Stimulated activated CD4-positive, alpha-beta T cell treated with anti-CD3 and anti-CD28 coated beads, Interleukin-4, amount 100 ng/mL, for 1 hour (primary cell): ENCODE measurements at regions not wholly inside any gene's neighbourhood (a gene's known extent, or its start where the extent isn't known, plus 50 kb on each side); places are given as distances from the start of the nearest gene placed in this dataset.
"Not testable (repeated sequence)": the region's sequence is repeated elsewhere in the genome, so short reads cannot be mapped to it uniquely, and the experiment has no call there.

Source experiments
- DNase-seq: peaks from one replicate; pipeline ENCODE4 v3.0.0-alpha.2; 2020

GRCh38 chr12:34198924-34199323 is 176.6 kb downstream of the ALG10 start:
- no peak for DNase-seq

- DNase-seq, result no peak
Observed at GRCh38 chr12:34203866-34204620, 181.7 kb downstream of the ALG10 start.

GRCh38 chr12:34204830-34205285 is 182.6 kb downstream of the ALG10 start:
- DNase-seq, result no peak

GRCh38 chr12:34205401-34205800 is 183.1 kb downstream of the ALG10 start:
- DNase-seq, result no peak

- no peak for DNase-seq
Observed at GRCh38 chr12:34206061-34206785, 183.9 kb downstream of the ALG10 start.

GRCh38 chr12:34207858-34208257 is 185.6 kb downstream of the ALG10 start:
- no peak for DNase-seq

GRCh38 chr12:34208331-34209258 is 186.3 kb downstream of the ALG10 start:
- no peak for DNase-seq

GRCh38 chr12:34209259-34209835 is 187.1 kb downstream of the ALG10 start:
- no peak for DNase-seq

- DNase-seq, result no peak
Observed at GRCh38 chr12:34210183-34210582, 187.9 kb downstream of the ALG10 start.

GRCh38 chr12:34210689-34211530 is 188.6 kb downstream of the ALG10 start:
- no peak for DNase-seq

- DNase-seq, result no peak
Observed at GRCh38 chr12:34212651-34213050, 190.4 kb downstream of the ALG10 start.

- DNase-seq, result no peak
Observed at GRCh38 chr12:34214011-34214410, 191.7 kb downstream of the ALG10 start.

- no peak for DNase-seq
Observed at GRCh38 chr12:34215213-34215892, 193.1 kb downstream of the ALG10 start.

GRCh38 chr12:34215893-34216285 is 193.6 kb downstream of the ALG10 start:
- DNase-seq, result no peak

GRCh38 chr12:34217660-34218059 is 195.4 kb downstream of the ALG10 start:
- no peak for DNase-seq

- DNase-seq, result peak; percentile 55
Observed at GRCh38 chr12:34218193-34219045, 196.1 kb downstream of the ALG10 start.

GRCh38 chr12:34219046-34219770 is 196.9 kb downstream of the ALG10 start:
- DNase-seq, result peak; percentile 25

- not testable (repeated sequence) for DNase-seq
Observed at GRCh38 chr12:34220079-34220478, 197.8 kb downstream of the ALG10 start.

GRCh38 chr12:34223640-34224039 is 201.3 kb downstream of the ALG10 start:
- DNase-seq, result no peak
